ENCODE measurements at regions not wholly inside any gene's neighbourhood (a gene's known extent, or its start where the extent isn't known, plus 50 kb on each side); places are given as distances from the start of the nearest gene placed in this dataset.

DNA sequence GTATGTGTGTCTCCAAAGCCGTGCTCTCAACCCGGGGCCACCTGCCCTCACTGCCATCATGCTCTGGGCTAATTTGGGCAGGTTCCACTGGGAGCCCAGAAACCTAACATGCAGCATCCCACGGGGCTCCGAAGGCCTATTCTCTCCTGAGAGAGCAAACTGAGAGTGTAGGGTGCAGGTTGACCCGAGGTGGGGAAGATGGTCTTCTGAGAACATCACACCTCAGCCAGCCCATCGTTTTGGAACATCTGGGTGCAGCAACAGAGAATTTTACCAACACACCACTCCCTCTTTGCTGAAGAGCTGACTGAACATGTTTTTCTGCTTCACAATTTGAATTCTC, 294.6 kb upstream of the TUT7 start:
- Mint-ChIP-seq H3K4me3 (no peak overlapping the region), H3K4me1 (no peaks in the 10 kb centered on the region), H3K27me3 (peaks cover 2% of the 10 kb centered on the region), H3K36me3 (ENCODE audit: low read depth) (no peaks in the 10 kb centered on the region), H3K27ac (no peak overlapping the region), H3K9me3 (no peaks in the 10 kb centered on the region)
- ATAC-seq: no peak
- no peak for DNase-seq

DNA sequence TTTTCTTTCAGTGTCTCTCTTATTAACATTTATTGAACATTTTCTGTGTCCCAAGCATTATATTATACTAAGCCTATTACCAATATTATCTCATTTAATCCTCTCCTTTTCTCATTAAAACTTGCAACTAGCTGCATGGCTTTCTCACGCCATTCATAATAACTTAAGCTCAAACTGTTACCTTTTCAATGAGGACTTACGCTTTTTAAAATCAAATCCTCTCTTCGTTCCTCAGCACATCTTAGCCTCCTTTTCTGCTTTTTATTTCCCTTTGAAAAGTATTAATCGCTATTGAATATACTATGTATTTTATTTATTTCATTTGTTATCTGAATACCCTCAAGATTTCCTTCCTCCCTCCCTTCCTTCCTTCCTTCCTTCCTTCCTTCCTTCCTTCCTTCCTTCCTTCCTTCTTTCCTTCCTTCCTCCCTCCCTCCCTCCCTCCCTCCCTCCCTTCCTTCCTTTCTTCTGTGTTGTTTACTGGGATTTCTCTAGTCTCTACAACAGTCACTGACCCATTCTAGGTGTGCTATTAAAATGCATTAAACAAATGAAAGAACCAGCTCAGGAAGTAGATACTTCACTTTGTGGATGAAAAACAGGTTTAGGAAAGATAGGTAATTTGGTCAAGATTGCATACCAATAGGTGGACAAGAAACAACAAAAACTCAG, 294.1 kb upstream of the TUT7 start:
- Mint-ChIP-seq H3K4me3 (no peak overlapping the region), H3K36me3 (ENCODE audit: low read depth) (no peaks in the 10 kb centered on the region), H3K27me3 (peaks cover 2% of the 10 kb centered on the region), H3K9me3 (no peaks in the 10 kb centered on the region), H3K27ac (no peak overlapping the region), H3K4me1 (no peaks in the 10 kb centered on the region)
- DNase-seq (no peak), ATAC-seq (no peak)

DNA sequence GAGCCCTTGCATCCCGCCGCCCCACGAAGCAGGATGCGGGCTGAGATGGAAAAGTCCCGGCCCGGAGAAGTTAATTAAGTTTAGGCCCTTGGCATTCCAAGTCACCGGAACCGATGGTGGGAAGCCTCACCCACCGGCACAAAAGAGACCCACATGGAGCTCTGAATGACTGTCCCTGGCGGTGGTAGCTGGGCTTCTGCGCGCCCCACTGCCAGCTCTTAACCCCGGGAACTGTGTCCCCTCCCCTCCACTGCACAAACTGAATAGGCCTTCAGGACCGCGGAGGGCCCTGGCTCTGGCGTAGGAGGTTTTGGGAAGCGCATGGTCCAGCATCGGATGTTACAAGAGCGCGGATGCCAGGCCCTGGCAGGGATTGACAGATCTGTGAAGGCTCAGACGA, 291.1 kb upstream of the TUT7 start:
- H3K4me3 Mint-ChIP-seq: no peak overlapping the region
- no peaks in the 10 kb centered on the region for H3K4me1 Mint-ChIP-seq
- H3K27ac Mint-ChIP-seq: no peak overlapping the region
- ATAC-seq (no peak), DNase-seq (no peak)
- peaks cover 2% of the 10 kb centered on the region for H3K27me3 Mint-ChIP-seq
- H3K36me3 Mint-ChIP-seq (ENCODE audit: low read depth): no peaks in the 10 kb centered on the region
- no peaks in the 10 kb centered on the region for H3K9me3 Mint-ChIP-seq

DNA sequence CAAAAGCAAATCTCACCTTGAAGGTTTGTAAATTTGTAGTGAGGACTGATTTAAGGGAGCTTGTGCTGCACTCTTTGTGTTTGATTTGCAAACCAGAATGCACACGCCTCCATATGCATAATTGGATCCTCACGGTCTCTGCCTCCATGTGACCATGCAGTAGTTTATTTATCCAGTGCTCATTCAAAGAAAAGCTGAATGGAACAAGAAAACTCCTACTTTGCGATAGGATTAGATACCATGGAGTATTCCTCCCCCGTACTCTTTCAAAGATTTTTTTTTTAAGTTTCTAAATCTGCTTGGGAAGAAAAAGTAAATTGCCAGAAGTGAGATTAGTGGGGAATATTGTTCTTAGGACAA, 290.4 kb upstream of the TUT7 start:
- Mint-ChIP-seq H3K27ac (no peak overlapping the region), H3K9me3 (no peaks in the 10 kb centered on the region), H3K4me3 (no peak overlapping the region), H3K4me1 (no peaks in the 10 kb centered on the region), H3K36me3 (ENCODE audit: low read depth) (no peaks in the 10 kb centered on the region), H3K27me3 (no peaks in the 10 kb centered on the region)
- DNase-seq: no peak
- no peak for ATAC-seq

- no peaks in the 10 kb centered on the region for H3K36me3 Mint-ChIP-seq (ENCODE audit: low read depth)
- no peaks in the 10 kb centered on the region for H3K4me1 Mint-ChIP-seq
- H3K9me3 Mint-ChIP-seq: no peaks in the 10 kb centered on the region
These were observed 289.9 kb upstream of the TUT7 start for GRCh38 chr9:86643946-86644674.

DNA sequence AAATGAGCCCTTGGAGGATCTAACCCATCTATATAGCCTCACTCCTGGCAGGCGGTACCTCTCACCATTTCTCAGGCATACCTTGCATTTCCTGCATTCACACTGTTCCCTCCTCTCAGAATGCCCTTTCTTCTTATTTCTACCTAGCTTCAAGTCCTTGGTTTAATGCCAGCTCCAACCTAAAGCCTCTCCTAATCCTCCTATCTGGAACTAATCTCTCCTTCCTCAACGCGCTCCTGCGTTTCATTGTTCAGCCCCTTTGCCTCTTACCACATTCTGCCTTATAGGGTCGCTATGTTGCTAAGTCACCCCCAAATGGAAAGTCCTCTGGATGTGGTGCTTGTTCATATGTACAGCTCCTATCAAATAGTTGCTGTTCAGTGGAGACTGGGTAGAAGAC, 288.5 kb upstream of the TUT7 start:
- Mint-ChIP-seq H3K9me3 (no peaks in the 10 kb centered on the region), H3K36me3 (ENCODE audit: low read depth) (no peaks in the 10 kb centered on the region), H3K27me3 (no peaks in the 10 kb centered on the region), H3K4me1 (no peaks in the 10 kb centered on the region), H3K4me3 (no peak overlapping the region), H3K27ac (no peak overlapping the region)
- no peak for ATAC-seq
- DNase-seq: no peak

More at GRCh38 chr9:86643946-86644674, 289.9 kb upstream of the TUT7 start:
- no peak overlapping the region for H3K4me3 Mint-ChIP-seq
- H3K27ac Mint-ChIP-seq: no peak overlapping the region
- ATAC-seq: no peak
- DNase-seq: no peak
- H3K27me3 Mint-ChIP-seq: no peaks in the 10 kb centered on the region

- DNase-seq (no peak), ATAC-seq (no peak)
- Mint-ChIP-seq H3K4me3 (no peak overlapping the region), H3K9me3 (no peaks in the 10 kb centered on the region), H3K36me3 (ENCODE audit: low read depth) (no peaks in the 10 kb centered on the region), H3K27ac (no peak overlapping the region), H3K27me3 (peaks cover 5% of the 10 kb centered on the region), H3K4me1 (no peaks in the 10 kb centered on the region)
These were observed 287.8 kb upstream of the TUT7 start for GRCh38 chr9:86641970-86642369.

DNA sequence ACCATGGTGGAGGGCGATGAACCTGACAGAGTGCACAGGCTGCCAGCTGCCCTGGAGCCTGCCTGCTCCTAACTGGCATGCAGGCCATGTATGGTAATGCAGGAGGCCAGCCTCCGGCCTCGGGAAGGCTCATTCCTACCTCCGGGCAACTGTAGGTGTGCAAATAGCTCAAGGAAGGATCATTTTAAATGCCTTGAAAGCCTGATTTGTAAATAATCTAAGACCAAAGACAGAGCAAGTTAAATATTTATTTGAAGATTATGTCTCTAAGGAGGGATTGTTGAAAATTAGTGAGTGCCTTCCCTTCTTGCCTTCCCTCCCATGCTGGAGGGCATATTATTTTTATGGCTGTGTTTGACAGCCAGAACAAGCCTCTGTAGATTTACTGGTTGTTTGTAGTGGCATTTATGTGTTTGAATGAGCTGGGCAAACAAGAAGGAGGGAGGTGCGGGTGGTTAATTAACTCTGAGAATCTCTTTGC, 285.7 kb upstream of the TUT7 start:
- H3K4me3 Mint-ChIP-seq: no peak overlapping the region

GRCh38 chr9:86639287-86639686, 285.1 kb upstream of the TUT7 start:
- no peak overlapping the region for H3K4me3 Mint-ChIP-seq
- H3K36me3 Mint-ChIP-seq (ENCODE audit: low read depth): no peaks in the 10 kb centered on the region
- ATAC-seq (no peak), DNase-seq (no peak)
- no peaks in the 10 kb centered on the region for H3K9me3 Mint-ChIP-seq
- H3K4me1 Mint-ChIP-seq: no peaks in the 10 kb centered on the region
- peaks cover 14% of the 10 kb centered on the region for H3K27me3 Mint-ChIP-seq
- no peak overlapping the region for H3K27ac Mint-ChIP-seq

More for the DNA sequence above, 285.7 kb upstream of the TUT7 start:
- no peaks in the 10 kb centered on the region for H3K9me3 Mint-ChIP-seq
- DNase-seq (no peak), ATAC-seq (no peak)
- H3K4me1 Mint-ChIP-seq: no peaks in the 10 kb centered on the region
- no peaks in the 10 kb centered on the region for H3K36me3 Mint-ChIP-seq (ENCODE audit: low read depth)
- no peak overlapping the region for H3K27ac Mint-ChIP-seq
- peaks cover 14% of the 10 kb centered on the region for H3K27me3 Mint-ChIP-seq

DNA sequence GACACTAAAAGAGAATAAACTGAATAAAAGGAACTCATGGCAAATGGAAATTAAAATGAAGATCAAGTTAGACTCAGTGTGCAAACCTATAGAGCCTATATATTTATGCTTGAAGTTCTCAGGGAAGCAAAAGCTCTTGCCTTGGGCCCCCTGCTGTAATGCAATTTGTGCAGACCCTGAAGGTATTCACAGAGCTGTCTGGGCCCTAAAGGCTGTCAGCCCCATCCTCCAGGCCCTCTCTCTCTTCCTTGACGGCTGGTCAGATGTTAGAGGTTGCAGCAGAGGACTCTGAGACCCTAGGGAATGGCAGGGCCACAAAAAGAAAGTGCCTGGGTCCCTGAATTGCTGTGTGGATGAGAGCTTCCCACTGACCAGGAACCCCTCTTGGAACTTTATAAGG, 283.9 kb upstream of the TUT7 start:
- no peak for DNase-seq
- H3K27me3 Mint-ChIP-seq: peaks cover 15% of the 10 kb centered on the region
- no peaks in the 10 kb centered on the region for H3K4me1 Mint-ChIP-seq
- no peaks in the 10 kb centered on the region for H3K9me3 Mint-ChIP-seq
- no peak overlapping the region for H3K27ac Mint-ChIP-seq
- no peak for ATAC-seq
- H3K4me3 Mint-ChIP-seq: no peak overlapping the region
- H3K36me3 Mint-ChIP-seq (ENCODE audit: low read depth): no peaks in the 10 kb centered on the region

- Mint-ChIP-seq H3K27me3 (peaks cover 15% of the 10 kb centered on the region), H3K4me1 (no peaks in the 10 kb centered on the region), H3K9me3 (no peaks in the 10 kb centered on the region), H3K36me3 (ENCODE audit: low read depth) (no peaks in the 10 kb centered on the region), H3K4me3 (no peak overlapping the region), H3K27ac (no peak overlapping the region)
- ATAC-seq (no peak), DNase-seq (peak; percentile 28)
These were observed 283.3 kb upstream of the TUT7 start for GRCh38 chr9:86637515-86637914.

GRCh38 chr9:86636519-86636918, 282.3 kb upstream of the TUT7 start:
- no peaks in the 10 kb centered on the region for H3K9me3 Mint-ChIP-seq
- no peaks in the 10 kb centered on the region for H3K36me3 Mint-ChIP-seq (ENCODE audit: low read depth)
- H3K4me3 Mint-ChIP-seq: no peak overlapping the region
- no peak overlapping the region for H3K27ac Mint-ChIP-seq
- H3K4me1 Mint-ChIP-seq: no peaks in the 10 kb centered on the region
- peaks cover 15% of the 10 kb centered on the region for H3K27me3 Mint-ChIP-seq
- DNase-seq (no peak), ATAC-seq (no peak)

- Mint-ChIP-seq H3K4me1 (no peaks in the 10 kb centered on the region), H3K9me3 (no peaks in the 10 kb centered on the region), H3K27me3 (peaks cover 15% of the 10 kb centered on the region), H3K36me3 (ENCODE audit: low read depth) (no peaks in the 10 kb centered on the region), H3K27ac (no peak overlapping the region), H3K4me3 (no peak overlapping the region)
- DNase-seq (no peak), ATAC-seq (no peak)
These were observed 281.8 kb upstream of the TUT7 start for GRCh38 chr9:86636038-86636437.

DNA sequence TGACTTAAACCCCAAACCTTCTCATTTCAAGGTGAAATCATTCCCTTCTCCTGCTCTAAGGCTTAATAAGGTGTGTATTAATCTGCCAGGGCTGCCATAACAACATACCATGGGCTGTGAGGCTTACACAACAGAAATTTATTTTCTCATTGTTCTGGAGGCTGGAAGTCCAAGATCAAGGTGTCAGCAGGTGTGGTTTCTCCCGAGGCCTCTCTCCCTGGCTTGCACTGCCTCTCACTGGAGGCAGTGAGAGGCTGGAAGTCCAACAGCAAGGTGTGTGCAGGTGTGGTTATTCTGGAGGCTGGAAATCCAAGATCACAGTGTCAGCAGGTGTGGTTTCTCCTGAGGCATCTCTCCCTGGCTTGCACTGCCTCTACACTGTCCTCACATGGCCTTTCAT, 280.3 kb upstream of the TUT7 start:
- no peaks in the 10 kb centered on the region for H3K4me1 Mint-ChIP-seq
- ATAC-seq: no peak
- DNase-seq: no peak
- no peak overlapping the region for H3K27ac Mint-ChIP-seq
- peaks cover 15% of the 10 kb centered on the region for H3K27me3 Mint-ChIP-seq
- no peaks in the 10 kb centered on the region for H3K36me3 Mint-ChIP-seq (ENCODE audit: low read depth)
- H3K4me3 Mint-ChIP-seq: no peak overlapping the region
- no peaks in the 10 kb centered on the region for H3K9me3 Mint-ChIP-seq

- H3K27ac Mint-ChIP-seq: no peak overlapping the region
- ATAC-seq (no peak), DNase-seq (no peak)
- H3K27me3 Mint-ChIP-seq: peaks cover 15% of the 10 kb centered on the region
- H3K4me1 Mint-ChIP-seq: no peaks in the 10 kb centered on the region
- no peaks in the 10 kb centered on the region for H3K36me3 Mint-ChIP-seq (ENCODE audit: low read depth)
- H3K9me3 Mint-ChIP-seq: no peaks in the 10 kb centered on the region
- no peak overlapping the region for H3K4me3 Mint-ChIP-seq
These were observed 279.7 kb upstream of the TUT7 start for GRCh38 chr9:86633945-86634344.

Measured in activated naive CD8-positive, alpha-beta T cell treated with anti-CD3 and anti-CD28 coated beads, Interleukin-2, amount 50 U/mL, for 24 hours (primary cell).